GM10266 (cell line): ENCODE measurements at regions not wholly inside any gene's neighbourhood (a gene's known extent, or its start where the extent isn't known, plus 50 kb on each side); places are given as distances from the start of the nearest gene placed in this dataset.
"Not testable (repeated sequence)": the region's sequence is repeated elsewhere in the genome, so short reads cannot be mapped to it uniquely, and the experiment has no call there.

Experiments used
- DNase-seq: peaks from one replicate; pipeline ENCODE4 v3.0.0; 2012; ENCODE audit errors: extremely low spot score
- CTCF ChIP-seq: IDR thresholded peaks from 2 replicates; pipeline ENCODE4 v1.5.1; 2012; ENCODE audit warnings: mild to moderate bottlenecking, low read depth; ENCODE audit not compliant: control insufficient read depth, insufficient read depth; ENCODE audit errors: missing control alignments

DNA sequence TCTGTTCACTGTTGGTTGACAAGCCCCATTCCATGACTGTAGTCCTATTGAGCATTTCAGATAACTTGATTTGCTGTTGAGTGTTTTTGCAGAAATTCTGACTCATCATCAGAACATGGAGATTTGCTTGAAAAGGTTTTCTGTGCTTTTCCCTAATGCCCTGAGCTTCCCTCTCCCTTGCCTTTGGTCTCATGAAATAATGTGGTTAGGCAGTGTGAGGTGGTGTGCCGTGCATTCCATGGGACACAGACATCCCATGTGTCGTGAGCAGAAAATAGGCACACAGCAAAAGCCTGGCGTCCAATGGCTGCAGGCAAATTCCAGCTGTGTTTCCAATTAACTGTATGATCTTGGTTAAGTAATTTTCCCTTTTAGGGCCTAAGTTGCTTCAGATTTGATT is 197.4 kb downstream of the DLEU7 start:
- no peak for TF ChIP-seq CTCF
- no peak for DNase-seq

- DNase-seq: no peak
- TF ChIP-seq CTCF: no peak
Observed at GRCh38 chr13:50649211-50649610, 194.3 kb downstream of the DLEU7 start.

DNA sequence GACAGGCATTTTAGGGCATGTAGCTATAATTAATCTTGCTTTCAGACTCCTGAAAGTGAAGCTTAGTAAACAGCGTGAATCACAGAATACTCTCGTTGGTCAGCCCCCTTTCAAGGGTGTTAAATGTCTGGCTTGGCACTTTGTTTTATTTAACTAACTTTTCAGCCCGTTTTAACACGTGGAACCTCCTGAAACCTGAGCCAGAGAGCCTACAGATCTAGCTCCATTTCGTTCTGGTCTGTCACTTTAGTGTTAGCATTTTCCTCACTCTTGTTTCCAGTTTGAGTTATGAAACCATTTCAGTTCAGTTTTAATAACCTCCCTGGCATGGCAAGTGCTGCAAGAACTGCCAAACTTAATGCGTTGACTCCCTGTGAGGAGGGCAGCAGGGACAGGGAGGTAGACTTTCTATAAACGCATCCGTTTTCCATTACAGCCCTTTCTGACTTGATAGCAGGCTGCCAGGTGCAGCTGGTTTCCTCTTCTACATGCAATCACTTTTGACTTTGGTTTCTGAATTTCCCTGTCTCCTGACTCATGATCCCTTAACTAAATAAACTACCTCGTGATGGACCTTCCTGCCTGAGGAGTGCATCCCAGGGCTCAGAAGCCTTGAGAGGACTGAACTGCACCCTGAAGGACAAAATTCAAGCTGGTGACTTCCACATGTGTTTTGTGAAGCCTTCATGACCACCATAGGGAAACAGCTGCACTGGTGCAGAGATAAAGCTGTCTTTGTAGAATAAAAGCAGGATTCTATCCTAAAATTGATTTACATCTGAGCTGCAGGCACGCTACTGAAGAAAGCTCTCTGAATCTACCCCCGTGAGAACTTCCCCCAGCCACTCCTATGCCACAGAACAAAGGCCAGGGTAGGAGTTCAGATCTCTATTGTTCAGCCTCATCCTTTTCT is 192.6 kb downstream of the DLEU7 start:
- peak; percentile 15 for DNase-seq
- no peak for TF ChIP-seq CTCF

- no peak for DNase-seq
- TF ChIP-seq CTCF: no peak
Observed at GRCh38 chr13:50651922-50652321, 191.6 kb downstream of the DLEU7 start.

- no peak for TF ChIP-seq CTCF
- DNase-seq: no peak
Observed at GRCh38 chr13:50654331-50654730, 189.2 kb downstream of the DLEU7 start.

GRCh38 chr13:50661881-50662280 is 181.6 kb downstream of the DLEU7 start:
- not testable (repeated sequence) for DNase-seq

DNA sequence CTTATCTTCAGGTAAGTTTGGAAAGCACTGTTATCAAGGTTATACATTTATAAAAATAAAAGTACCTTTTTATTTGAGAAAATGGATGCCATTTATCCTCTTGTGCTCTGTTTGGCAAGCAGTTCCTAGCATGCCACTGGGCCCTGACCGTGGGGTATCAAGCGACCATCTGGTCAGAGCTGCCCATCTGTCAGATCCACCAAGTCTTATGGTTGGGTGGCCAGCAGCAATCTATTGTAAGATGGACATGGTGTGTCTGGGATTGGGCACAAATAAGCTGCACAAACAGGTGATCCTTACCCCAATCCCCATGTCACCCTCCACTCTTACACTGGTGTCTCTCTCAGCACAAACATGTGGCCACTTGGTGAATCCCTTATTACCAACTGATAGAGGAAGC is 178.5 kb downstream of the DLEU7 start:
- no peak for TF ChIP-seq CTCF
- no peak for DNase-seq
